Colon (tissue), 2 donors: ENCODE measurements at regions not wholly inside any gene's neighbourhood (a gene's known extent, or its start where the extent isn't known, plus 50 kb on each side); places are given as distances from the start of the nearest gene placed in this dataset.
"Not testable (repeated sequence)": the region's sequence is repeated elsewhere in the genome, so short reads cannot be mapped to it uniquely, and the experiment has no call there.

Experiments
- FAIRE-seq: peaks from 2 replicates; lab custom pipeline; 2012; peaks lifted over from hg19 to GRCh38; lab: Jason Lieb, UNC
- donor health status: control.
- donor health status: control.

DNA sequence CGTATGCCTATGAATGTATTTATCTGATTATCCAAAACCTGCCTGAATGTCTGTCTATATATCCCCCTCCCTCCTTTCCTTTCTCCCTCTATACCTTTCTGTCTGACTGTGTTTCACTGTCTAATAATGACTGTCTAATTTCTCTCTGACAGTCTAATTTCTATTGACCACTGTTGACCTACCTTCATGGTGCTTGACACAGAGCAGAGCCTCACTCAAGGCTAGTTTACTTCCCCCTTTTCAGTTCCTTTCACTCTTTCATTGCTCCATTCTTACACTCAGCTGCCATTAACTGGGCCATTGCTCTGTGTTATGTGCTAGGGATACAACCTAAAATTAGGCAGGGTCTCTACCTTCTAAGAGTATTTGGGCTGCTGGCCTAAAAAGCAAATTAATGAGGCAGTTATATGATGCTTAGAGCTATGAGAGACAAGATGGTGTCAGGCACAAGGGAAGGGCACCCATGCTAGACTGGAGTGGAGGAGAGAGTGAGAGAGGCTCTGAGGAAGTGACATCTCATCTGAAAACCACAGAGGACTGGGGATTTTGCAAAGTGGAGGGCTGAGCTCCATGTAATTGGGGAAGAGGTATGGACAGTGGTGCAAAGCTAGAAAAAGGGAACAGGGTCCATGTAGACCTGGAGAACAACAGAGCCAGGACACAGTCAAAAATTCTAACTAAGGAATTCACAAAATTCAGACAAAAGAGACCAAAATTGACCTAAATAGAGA lies 348.6 kb upstream of the CHRNA7 start:
- not testable (repeated sequence) for FAIRE-seq

GRCh38 chr15:31687088-31687487 lies 343.2 kb upstream of the CHRNA7 start:
- FAIRE-seq = not testable (repeated sequence)

GRCh38 chr15:31696509-31696908 lies 333.8 kb upstream of the CHRNA7 start:
- not testable (repeated sequence) for FAIRE-seq

DNA sequence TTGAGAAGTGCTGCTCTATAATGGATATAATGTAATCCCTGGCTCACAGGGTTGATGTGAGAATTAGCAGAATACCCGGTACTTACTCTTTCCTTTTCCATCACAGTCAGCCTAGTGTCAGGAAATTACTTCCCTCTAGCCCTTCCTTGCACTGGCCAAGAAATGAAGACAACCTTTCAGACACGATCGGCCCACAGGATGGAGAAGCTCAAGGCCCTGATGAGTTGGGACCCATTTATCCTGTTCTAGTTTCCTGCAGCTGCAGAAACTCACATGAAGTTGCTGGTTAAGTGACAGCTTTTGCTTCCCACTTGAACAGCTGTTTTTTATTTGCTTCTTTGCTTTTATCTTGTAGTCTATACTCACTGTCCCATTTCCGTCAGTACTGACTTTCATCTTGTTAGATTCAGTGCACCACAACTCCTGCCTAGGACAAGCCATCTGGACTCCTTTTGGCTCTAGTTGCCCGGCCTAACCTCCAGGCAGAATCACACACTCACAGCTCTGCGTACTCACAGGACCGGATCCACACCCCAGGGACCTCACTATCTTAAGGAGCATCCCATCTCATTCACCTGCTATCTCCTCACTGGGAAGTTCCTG lies 325.1 kb upstream of the CHRNA7 start:
- FAIRE-seq = not testable (repeated sequence)

DNA sequence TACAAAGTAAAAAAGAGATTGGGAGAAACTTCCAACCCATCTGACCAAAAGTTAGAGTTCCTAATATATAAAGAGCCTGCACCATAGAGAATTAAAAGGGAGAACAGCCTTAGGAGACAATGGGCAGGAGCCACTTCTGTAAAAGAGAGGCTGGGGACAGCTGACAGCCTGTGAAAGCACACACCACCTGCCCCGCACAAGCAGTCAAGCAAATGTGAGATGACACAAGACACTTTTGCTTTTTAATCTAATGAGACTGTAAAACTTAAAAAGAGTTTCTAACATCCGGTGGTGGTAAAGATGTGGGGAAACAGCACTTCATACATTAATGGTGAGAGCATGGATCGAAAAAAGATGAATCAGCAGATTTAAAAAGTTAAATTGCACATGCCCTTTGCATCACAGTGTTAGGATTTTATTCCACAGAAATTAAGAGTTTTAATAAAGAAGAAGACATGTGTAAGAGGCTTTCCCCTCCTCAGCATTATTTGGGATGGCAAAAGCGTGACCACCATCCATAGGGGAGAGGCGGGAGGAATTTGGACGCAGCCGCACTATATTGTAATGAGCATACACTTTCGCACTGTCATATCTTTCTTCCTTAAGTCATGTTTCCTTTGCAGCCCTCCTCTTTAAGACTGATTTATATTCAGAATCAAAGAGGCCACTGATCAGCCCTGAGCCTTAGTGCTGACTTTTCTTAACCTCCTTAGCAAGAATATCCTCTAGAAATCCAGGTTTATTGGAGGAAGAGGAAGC lies 322.2 kb upstream of the CHRNA7 start:
- not testable (repeated sequence) for FAIRE-seq

GRCh38 chr15:31708703-31709327 lies 321.5 kb upstream of the CHRNA7 start:
- not testable (repeated sequence) for FAIRE-seq

DNA sequence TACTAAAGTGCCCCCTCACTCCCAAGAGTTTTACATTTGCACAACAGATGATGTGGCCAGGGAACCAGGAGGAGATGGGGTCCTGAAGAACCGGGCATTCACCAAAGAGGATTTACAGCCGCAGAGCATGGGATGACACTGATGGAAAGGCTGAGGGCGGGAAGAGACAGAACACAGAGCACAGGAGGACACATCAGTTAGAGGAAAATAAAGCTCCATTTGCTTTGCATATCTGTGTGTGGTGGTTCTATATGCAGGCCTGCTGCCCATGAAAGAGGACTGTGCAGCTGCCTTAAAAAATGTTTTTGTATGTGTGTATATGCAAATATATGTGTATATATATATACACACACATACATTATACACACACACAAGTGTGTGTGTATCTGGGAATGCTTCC lies 320.8 kb upstream of the CHRNA7 start:
- not testable (repeated sequence) for FAIRE-seq

- not testable (repeated sequence) for FAIRE-seq
These were observed 319.5 kb upstream of the CHRNA7 start for GRCh38 chr15:31710806-31711205.

- FAIRE-seq = not testable (repeated sequence)
These were observed 315.1 kb upstream of the CHRNA7 start for GRCh38 chr15:31715208-31715607.

GRCh38 chr15:31718625-31719024 lies 311.7 kb upstream of the CHRNA7 start:
- not testable (repeated sequence) for FAIRE-seq

DNA sequence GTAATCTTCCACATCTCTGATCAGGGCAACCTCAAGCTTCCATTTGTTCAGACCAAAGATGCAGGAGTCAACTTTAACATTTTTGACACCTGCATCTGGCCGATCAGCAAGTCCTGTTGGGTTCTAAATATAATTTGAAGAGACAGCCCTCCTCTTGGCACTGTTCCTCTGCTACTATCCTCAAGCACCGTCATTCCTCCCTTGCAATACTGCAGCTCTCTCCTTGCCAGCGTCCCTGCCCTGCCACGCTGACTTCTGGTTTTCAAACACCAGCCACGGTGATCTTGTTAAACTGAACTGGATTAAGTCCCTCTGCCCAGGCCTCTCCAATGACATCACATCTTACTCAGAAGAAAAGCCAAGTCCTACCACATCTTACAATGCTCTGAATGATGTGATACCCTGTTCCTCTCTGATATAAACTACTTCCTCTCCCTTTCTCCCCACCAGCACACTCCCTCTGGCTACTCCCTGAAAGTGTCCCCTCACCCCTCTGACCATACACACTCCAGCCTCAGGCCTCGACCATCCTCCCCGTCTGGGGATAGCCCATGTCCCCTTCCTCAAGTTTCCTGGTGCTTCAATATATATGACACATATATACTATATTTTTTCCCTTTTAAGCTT lies 310.8 kb upstream of the CHRNA7 start:
- not testable (repeated sequence) for FAIRE-seq

DNA sequence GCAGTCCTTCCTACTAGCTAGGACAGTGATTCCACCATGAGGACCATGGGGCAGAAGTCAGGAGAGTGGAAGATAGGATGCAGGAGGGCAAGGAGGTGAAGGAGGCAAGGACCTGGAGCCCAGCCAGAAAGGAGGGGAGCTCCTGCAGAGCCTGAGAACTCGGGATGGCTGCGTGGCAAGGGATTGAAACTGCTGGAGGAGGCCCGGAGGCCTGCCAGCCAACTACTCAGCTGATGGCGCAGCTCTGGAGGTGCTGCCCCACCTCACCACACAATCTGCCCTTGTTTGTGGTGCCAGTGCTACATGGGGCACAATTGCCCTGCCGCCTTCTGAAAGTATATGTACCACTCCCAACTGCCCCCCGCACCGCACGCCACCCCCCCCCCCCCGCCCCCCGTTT lies 307.3 kb upstream of the CHRNA7 start:
- not testable (repeated sequence) for FAIRE-seq

DNA sequence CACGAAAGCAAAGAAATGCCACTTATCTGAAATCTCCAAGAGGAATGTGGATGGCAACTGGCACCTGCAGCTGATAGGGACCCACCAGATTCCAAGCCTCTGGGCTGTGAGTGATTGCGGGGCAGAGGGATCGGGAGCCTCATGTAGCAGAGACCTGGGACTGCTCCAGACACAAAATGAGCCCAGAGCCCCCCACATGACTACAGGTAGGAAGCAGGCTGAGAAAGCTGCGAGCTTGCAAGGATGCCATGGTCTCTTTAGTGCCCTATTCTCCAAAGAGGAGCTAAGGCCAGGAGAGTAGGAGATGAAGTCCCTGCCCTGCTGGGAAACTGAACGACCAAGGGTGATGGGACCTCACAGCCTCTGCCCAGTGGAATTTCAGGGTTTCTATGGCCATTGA lies 305.4 kb upstream of the CHRNA7 start:
- not testable (repeated sequence) for FAIRE-seq

GRCh38 chr15:31725619-31726018 lies 304.7 kb upstream of the CHRNA7 start:
- FAIRE-seq = not testable (repeated sequence)

DNA sequence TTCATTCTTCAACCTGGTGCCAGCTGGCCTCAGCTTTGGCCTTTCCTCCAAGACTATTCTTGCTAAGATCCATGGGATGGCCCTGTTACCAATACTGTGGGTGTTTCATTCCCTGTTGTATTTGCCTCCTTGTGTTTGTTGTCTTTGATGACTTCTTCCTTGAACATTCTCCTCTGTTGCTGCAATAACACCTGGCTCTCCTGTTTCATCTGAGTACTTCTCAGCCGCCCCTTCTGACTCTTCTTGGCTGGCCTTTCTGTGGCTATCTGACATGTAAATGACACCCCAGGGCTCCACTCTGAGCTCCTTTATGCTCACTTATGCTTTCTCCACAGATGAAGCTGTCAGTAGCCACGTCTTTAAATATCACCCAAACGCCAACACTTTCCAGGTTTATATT lies 302.7 kb upstream of the CHRNA7 start:
- no peak for FAIRE-seq

DNA sequence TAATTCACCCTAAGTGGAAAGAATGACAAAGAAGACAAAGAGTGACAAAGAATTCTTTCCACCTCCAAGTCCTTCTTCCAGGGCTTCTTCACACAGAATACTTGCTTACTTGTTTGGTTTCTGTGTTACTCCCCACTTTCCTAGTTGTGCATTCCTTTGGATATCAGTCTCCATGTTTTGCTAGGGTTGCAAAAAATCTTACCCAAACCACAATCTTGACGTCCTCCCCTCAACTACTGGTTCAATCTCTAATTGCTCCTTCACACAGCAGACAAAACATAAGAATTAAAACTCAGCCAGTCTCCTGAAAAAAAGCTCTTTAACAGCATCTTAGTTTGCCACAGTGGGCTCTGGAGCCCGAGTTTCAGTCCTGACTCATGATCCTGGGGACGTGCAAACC lies 297.6 kb upstream of the CHRNA7 start:
- no peak for FAIRE-seq

DNA sequence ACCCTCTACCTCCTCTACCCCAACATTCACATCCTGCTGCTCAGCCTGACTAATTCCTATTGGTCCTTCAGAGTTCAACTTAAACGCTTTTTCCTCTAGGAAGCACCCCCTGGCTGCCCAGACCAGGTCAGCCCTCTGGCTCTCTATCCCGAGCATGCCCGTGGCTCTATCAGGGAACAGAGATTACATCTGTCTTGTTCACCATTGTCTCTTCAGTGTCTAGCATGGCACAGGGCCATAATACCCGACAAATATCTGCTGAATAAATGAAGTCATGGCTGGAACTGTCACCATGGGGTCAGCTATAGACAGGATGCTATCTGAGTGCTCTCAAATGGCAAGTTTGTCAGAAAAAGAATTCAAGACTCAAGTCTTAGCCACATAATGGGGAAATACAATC lies 296.9 kb upstream of the CHRNA7 start:
- no peak for FAIRE-seq

DNA sequence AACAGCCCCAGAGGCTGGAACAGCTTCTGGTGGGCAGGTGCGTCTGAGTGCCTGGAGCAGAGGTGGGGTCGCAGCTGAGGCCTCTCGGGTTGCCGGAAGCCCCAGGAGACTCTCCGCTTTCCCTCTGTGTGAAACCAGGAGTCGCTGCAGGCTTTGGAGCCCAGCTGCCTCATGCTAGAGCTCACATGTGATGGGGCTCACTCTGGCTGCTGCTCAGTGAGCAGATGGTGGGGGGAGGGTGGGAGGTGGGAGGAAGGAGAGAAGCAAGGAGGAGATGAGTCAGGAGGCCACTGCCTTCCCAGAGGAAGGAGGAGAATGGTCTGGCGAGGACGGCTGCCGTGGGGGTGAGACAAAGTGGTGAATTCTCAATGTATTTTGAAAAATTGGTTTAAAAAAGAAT lies 290.1 kb upstream of the CHRNA7 start:
- FAIRE-seq = no peak

DNA sequence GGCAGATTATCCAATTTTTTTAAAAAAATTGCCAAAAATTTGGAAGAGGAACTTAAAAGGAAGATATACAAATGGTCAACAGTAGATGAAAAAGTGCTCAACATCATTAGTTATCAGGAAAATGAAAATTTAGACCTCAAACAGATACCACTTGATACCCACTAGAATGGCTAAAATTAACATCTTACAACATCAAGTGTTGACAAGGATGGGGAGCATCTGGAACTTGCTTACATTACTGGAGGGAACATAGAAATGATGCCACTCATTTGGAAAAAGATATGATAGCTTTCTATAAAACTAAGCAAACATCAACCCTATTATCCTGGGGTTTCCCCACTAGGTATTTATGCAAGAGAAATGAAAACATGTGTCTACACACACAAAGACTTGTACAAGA lies 284.5 kb upstream of the CHRNA7 start:
- FAIRE-seq = no peak

DNA sequence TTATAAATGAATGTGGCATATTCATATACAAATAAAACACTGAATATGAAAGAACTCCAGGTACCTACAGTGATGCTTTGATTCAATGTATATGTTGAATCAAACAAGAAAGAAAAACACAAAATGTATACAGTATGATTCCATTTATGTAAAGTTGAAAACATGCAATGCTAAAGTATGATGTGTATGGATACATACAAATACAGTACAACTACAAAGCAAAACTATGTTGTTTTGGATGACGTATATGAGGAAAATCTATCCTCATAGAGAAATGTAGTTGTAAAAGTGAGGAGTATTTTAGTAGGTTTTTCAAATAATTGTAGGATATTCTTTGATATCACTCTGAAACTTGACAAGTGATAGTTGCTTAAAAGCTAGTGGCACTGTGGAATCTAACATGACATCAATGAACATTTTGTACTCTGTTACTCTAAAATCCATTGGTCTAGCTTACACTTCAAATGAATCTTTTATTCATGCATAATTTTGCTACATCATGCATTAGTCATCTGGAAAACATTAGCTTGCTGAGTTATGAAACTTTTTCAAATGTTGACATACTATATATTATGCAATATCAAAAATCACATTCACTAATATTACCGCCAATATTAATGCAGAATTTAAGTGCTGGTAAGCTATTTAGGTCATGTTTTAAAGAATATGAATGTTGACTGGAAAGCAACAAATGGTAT lies 278.1 kb upstream of the CHRNA7 start:
- no peak for FAIRE-seq

DNA sequence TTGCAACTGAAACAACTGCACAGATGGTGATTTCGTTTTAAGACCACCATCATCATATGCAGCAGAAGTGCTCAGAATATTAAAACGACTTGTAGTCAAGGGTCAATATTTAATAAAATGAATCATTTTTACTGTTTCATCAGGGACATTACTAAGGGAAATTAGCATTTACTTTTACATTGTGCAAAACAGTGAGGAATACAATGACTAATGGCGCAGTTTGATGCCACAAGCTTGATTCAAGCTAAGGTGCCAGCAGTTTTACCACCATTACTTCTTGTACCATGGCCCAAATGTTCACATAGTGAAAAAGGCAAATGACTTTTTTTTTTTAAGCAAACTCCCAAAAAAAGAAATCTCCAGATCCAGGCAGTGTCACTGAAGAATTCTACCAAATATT lies 277.4 kb upstream of the CHRNA7 start:
- no peak for FAIRE-seq

GRCh38 chr15:31758126-31758525 lies 272.2 kb upstream of the CHRNA7 start:
- no peak for FAIRE-seq
